HG02885 (cell line): ENCODE measurements at regions not wholly inside any gene's neighbourhood (a gene's known extent, or its start where the extent isn't known, plus 50 kb on each side); places are given as distances from the start of the nearest gene placed in this dataset.

Experiments used
- ATAC-seq: cut with Tn5 transposase; IDR thresholded peaks from one replicate; pipeline ENCODE4 v1.9.1; 2021; ENCODE audit warnings: mild to moderate bottlenecking; ENCODE audit not compliant: unreplicated experiment, poor library complexity

DNA sequence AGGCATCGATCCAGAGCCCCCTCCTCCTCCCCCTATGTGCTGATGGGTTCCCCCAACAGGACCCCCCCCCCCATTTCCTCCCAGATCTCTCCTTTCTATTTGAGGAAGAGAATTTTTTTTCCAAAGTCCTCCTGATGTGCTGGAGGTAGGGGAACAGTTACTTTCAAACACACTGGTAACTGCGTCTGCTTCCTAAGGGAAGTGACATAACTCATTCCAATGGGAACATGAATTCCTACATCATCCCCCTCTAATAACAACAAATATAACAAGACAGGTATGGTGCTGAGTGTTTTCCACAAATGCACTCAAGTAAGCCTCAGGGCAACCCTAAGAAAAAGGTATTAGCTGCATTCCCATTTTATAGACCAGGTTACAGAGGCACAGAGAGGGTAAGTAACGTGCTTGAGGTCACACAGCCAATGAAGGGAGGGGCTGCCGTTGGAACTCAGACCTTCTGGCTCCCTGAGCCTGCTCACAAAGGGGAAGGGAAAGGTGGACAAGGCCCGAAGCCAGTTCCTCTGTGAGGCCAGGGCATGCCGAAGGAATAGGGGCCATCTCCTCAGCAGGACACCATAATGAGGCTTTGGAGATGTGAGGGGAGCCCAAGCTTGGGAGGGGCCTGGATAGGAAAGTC, 121.1 kb upstream of the NCOR2 start:
- no peak for ATAC-seq

DNA sequence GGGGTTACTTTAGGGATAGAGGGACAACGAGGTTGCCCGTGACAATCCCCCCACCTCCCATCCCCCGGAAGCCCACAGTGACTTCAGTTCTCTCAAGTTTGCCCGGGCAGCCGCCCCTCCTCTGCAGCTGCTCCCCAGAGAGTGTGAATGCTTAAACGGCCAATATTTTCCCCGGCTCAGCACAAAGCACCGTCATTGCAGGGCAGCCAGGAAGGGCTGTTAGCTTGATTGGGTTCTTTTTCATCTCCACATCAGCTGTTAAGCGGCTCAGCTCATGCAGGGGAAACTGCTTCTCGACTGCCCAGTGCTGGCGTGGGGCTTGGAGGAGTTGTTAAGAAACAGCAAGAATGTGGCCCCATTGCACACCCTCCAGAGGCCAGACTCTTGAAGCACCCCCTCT, 120.5 kb upstream of the NCOR2 start:
- ATAC-seq: no peak

DNA sequence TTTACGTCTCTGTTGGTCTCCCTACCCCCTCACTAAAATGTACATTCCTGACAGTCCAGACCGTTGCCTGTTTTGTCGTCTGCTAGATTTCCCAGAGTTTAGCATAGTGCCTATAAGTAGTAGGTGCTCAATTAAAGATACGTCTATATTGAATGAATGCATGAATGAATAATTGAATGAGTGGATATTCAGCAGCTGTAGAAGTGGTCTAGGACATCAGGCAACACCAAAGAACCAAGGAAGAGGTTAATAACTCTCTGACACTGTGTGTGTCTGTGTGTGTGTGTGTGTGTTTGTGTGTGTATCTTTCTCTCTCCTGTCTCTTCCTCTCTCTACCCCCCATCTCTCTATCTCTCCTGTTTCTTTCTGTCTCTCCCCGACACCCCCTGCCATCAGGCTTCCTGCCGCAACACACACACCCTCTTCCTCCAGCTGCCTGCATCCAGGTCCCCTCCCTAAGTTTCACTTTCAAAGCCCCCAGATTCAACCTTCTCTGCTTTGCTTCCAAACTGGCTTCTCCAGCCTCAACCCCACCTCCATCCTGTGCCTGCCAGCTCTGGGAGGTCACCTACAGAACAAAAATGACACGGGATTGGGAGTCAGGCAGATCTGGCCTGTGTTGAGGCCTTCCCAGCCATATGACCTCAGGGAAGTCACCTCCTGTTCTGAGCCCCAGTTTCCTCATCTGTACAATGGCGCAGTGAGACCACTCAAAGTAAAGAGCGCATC, 119.9 kb upstream of the NCOR2 start:
- ATAC-seq: no peak

DNA sequence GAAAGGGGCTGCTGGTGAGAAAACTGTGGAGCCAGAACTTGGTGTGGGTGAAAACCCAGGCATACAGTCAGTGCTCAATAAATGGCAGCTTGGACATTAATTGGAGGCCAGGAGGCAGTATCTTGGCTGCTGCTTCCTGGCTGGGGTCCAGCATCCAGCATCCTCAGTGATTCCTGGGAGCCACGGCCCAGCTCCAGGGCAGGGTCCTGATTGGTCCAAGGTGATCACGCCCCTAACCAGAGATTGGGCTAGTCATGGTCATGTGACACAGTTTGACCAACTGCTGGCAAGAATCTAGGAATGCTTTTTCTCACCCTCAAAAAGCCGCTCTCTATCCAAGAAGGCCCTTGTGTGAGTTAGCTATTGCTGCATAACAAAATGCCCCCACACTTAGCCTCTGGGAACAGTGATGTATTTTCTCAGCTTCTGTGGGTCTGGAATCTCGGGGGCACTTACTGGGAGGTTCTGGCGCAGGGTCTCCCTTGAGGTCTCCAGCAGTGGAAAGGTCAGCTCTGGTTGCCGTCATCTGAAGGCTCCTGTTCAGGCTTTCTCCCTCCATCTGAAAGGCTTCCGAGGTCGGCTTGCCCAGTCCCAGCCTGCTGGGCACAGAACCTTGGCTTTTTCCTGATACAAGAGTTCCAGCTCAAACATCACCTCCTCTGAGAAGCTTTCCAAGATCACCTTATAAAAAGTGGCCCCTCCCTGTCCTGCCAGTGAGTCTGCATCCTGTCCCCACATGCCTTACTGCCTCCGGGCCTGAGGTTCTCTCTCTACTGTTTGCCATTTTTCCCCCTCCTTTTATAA, 119.2 kb upstream of the NCOR2 start:
- ATAC-seq: no peak

DNA sequence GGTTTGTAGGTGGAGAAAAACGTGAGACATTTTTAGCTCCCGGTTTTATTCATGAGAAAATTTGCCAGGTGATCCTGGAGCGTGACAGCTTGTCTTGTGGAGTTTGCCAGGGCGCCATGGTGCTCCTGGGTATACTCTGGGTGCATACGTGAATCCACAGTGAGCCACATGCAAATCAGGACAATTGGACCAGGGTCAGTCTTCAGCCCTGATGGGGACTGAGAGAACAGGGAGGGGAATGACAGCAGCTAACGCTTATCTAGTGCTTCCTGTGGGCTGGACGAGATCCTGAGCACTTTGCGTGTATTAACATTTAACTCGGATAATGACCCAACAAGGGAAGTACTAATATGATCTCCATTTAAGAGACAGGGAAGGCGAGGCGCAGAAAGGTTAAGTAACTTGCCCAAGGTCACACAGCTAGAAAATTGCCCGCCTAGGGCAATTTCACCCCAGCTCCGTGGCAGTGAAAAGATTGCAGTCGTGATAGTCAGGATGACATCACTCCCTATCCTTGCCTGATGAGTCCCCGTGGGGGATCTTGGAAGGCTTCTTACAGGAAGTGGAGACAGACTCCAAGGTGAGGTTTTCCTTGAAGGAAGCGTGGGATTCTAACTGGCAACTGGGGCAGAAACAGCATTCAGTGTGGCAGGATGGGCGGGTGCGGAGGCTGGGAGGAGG, 118.4 kb upstream of the NCOR2 start:
- ATAC-seq: no peak

DNA sequence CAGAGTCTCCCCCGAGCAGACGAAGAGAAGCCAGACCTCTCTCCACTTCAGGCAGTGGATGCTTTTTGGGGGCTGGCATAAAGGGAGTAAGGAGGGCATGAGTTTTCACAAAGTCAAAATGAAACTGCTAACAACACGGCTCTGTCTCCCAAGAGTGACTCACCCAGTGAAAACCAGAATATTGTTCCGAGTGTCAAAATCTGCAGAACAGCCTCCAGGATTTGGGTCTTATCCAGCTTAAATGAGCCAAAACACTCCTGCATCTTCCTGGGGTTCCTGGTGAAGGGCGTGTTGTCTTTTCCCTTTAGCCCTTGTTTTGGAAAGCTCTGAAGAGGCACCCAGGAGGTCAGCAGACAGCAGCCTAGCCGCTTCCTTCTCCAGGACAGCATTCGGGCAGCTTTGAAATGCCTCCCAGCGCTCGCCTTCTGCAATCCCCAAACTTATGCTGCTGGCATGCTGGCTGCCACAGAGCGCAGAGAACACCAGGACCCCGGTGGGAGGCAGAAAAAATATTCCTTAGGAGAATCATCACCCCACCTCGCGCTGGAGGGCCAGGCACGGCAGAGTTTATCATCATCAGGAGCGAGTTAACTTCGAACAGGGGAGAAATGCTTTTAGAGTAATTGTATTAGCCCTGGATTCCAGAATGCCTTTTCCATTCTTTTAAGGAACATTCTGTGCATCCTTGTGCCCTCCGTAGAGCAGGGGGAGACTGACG, 117.7 kb upstream of the NCOR2 start:
- no peak for ATAC-seq

DNA sequence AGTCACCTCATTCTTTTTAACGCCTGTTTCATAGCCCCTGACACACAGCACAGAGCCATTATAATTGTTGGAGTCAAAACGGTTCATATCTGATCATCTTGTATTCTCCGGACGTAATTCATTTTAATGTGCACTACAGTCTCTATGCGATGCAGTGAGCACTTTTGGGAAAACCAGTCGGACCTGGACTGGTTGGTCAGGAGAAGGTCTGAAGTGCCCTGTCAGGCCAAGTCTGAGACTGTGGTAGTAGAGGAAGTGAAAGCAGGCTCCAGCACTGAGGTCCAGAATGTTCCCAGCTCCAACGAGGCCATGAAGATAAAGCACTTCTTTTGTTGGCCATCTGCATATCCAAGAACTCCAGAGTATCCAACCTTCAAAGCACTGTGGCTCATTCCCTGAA, 117.1 kb upstream of the NCOR2 start:
- no peak for ATAC-seq

DNA sequence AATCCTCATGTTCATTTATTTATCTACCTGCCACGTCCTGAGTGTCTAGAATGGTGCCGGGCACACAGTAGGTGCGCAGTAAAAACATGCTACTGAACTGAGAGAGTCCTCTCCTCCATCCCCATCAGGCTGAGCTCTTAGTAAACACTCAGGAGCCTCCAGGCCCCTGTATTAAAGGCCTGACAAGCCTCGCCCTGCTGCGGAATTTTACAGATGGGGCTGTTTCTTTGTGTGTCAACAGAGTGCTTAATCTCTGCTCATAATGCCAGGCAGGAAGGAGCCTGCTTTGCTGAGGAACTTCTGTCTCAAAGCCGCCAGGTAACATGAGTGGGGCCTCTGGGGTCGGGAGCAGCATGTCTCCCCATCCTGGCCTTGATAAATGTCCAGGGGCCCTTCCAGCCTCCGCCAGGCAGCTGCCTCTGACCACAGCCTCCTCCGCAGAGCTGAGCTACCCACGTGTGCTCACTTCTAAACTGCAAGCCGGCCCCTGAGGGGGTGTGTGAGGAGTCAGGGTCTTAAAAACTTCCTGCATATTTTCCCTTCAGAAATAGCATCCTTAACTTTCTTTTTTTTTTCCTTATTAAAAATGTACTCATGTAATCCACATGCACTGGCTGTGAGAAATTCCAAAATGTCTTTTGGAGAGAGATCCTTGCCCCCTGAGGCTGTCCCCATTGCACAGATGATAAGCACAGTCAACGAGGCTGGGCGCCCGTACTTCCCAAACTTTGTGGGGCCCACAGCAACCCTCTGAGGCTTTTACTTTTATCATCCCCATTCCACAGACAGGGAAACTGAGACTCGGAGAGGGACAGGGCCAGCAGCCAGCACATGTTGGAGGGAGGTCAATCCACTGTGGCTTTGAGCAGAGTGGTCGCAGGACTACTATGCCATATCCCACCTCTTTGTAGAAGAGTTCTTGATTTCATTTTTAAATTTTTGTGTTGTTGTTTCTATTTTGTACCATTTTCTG, 116.0 kb upstream of the NCOR2 start:
- no peak for ATAC-seq

DNA sequence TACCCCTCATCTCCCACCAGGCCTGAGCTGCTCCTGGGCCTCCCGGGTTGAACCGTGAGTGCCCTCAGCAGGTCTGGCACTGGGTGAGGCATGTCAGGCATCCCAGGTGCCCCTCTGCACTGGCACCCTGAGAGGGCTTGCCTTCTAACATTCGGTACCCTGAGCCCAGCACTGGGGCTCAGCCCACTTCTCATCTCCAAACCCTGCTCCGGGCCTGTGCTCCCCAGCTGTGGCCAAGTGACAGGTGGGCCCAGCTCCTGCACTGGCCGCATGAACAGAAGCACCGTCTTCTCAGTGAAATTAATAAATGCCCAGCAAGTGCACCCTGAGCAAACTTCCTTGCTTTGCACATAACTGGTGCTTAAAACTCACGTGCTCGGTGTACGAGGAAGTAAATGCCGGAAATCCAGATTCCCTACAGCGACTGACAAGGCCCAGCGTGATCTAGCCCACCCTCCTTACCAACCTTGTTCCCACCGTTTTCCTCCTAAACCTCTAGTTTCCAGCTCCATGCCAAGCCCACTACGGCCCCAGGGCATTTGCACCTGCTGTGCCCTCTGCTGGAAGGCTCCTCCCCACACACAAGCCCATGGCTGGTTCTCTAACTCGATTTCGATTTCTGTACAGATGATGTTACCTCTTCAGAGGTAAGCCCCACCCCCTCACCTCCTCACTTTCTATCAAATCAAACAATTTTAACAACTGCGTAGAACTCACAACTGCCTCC, 115.2 kb upstream of the NCOR2 start:
- no peak for ATAC-seq

DNA sequence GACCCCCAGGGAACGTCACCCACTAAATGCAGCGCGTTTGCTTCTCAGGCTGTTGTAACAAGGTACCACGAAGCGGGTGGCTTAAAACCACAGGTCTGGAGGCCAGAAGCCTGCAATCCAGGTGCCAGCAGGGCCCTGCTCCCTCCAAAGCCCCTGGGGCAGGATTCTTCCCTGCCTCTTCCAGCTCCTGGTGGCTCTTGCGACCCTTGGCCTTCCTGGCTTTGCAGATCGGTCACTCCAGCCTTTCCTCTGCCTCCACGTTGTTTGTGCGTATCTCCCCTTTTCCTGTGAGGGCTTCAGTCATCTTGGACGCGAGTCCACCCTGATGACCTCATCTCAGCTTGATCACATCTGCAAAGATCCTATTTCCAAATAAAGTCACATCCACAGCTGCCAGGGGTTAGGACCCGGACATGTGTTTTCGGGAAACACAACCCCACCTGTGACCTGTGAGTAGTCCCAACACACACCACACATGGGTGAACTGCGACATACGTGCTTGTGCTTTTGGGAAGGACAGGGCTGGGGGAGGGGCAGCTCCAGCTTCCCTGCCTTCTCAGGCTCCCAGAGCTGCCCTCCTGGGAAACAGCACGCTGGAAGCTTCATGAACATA, 114.5 kb upstream of the NCOR2 start:
- no peak for ATAC-seq

DNA sequence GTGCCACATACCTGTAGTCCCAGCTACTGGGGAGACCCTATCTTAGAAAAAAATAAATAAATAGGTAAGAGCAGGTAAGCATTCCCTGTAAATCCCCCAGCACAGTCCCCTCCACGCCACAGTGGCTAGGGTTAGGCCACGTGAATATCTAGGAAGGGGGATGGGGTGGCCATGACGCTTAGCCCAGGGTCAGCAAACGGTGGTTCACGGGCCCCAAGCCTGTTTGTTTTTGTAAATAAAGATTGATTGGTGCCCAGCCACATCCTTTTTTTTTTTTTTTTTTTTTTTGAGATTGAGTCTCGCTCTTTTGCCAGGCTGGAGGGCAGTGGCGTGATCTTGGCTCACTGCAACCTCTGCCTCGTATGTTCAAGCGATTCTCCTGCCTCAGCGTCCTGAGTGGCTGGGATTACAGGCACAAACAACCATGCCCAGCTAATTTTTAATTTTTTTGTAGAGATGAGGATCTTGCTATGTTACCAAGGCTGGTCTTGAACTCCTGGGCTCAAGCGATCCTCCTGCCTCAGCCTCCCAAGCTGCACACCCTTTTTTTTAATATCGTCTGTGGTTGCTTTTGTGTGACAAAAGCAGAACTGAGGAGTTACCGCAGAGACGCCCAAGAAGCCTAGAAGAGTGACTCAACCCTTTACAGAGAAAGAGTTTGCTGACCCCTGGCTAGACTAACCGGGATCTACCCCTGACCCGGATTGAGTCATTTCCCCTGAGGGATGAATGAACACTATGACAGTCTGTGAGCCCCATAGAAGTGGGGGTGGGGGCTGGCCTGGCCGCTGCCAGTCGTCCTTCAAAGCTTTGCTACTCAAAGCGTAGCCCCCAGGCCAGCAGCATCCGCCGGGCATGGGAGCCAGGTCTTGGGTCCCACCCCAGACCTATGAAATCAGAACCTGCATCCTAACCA, 113.7 kb upstream of the NCOR2 start:
- ATAC-seq: no peak

DNA sequence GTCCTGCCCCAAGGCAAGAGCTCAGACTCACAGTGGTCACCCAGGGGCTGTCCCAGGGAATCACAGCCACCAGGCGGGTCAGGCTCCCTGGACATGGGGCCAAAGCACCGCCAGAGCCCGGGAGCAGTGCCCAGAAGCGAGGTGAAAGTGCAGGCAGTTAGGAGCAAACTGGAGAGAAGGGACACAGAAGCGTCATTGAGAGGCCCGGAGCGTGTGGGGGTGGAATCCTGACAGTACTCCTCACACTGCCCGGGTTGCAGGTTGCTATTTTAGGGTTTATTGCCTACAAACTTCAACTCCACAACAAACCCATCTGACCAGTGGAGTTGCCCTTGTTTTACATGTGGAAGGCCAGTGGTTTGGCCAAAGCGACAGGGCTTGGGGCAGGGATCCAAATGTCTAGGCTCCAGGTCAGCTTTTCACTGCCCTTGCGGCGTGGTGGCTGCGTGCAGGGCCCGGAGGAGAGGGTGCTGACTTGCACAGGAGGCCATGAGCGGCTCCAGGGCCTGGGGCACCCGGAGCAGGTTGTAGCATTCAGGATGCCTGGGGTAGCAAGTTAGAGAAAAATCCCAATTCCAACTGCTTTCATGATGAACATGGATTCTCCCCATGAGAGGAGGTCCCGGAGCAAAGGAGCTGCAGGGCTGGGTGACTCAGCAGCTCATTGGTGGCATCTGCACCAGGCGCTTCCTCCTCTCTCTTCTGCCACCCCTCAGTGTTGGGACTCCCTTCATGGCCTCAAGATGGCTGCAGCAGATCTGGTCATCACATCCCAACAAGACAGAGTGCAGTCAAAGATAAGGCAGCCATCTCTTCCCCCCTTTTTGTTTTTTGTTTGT, 112.3 kb upstream of the NCOR2 start:
- ATAC-seq: no peak

DNA sequence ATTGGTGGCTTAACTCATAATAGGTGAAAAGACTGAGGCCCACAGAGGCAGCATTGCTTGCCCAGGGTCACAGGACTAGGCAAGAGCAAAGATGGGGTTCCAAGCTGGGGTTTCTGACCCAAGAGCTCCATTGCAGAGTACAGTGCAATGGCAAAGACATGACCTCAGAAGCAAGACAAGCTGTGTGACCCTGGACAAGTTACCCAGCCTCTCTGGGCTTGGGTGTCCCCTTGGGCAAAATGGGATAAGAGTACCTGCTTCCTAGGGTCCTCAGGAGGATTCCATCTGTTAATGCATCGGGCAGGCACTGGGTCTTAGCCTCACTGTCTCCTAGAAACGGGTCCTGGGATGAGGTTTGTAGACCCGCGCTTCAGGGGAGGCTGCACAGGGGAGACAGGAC, 111.6 kb upstream of the NCOR2 start:
- no peak for ATAC-seq

DNA sequence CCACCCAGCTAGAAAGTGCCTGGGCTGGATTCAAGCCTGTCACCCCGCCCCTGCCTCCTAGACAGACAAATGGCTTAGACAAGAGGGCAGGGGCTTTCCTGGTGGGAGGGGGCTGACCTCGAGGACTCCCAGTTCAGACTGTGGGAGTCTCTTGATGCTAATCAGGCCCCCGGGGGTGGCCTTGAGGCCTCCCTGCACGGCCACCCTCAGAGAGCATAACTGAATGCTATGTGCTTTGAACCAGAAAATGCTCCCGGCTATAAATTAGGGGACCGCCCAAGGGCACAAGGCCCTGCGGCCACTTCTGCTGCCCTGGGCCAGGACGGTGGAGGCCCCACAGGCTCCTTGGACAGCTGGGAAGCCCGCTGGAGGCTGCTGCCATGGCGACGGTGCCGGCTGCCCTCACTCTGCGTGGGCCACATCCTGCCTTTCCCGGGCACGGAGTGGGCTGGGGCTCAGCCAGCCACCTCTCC, 111.0 kb upstream of the NCOR2 start:
- ATAC-seq: no peak

DNA sequence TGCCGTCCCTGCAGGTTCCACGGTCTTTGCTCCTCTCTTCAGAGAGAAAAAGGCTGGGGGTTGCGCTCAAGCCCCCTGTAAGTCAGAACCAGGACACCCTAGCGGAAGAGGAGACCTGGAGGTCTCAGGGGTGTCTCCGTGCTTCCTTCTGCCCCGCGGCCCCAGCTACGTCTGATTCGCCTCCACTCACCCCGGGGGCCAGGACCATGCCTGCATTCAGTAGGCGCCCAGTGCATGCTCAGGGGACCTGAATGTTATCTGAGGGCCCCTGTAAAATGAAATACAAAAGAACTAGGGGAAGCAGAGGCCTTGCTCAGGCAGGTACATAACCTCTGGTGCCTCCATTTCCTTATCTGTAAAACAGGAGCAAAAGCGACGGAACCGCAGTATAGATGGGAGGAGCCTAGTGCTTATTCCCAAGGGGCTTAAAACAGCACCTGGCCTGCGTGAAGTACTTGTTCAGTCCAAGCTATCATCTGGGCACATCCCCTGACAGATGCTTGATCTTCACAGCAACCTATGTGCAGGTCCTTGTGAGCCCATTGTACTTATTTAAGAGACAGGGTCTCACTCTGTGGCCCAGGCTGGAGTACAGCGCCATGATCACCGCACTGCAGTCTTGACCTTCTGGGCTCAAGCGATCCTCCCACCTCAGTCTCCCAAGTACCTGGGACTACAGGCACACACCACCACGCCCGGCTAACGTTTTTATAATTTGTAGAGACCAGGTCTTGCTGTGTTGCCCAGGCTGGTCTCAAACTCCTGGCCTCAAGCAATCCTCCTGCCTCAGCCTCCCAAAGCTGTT, 110.3 kb upstream of the NCOR2 start:
- no peak for ATAC-seq
